ENCODE measurements at regions not wholly inside any gene's neighbourhood (a gene's known extent, or its start where the extent isn't known, plus 50 kb on each side); places are given as distances from the start of the nearest gene placed in this dataset.
A peak's percentile ranks its signal among the peaks of the same experiment; 100 is the strongest.

DNA sequence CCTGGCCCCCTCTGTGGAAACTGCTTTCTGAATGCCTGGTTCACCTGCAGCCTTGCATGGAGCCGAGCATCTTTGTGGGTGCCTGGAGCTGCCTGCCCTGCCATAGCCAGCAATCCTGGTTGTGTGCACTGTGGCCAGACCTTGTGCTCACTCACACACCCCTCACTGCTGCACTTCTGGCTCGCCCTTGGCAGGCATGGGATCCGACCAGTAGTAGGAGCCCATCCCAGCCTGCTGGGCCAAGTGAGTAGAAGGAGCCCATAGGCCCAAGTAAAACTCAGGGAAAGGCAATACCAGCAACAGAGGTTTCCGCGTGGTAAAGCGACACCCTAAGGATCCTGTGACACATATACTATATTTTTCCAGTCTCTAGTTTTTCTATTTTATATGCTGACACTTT is 270.0 kb upstream of the NAV3 start:
- no peak for DNase-seq

GRCh38 chr12:77559400-77560074 is 271.2 kb upstream of the NAV3 start:
- DNase-seq, result no peak

DNA sequence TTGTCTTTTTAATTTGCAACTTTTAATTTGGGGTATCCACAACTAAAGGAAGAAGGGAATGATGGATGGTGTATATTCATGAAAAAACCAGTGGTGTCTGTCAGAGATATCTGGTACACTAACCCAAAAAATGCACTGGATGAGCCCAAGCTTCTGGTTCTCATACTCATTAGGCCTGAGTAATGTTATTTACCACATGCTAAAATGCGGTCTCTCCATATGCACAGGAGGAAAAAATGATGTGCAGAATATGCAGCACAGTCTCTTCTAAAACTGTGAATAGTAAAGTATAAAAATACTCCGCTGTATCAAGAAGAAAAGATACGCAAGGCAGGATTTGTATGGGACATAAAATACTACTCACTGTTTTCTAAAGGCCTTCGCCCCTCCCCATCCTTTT is 275.6 kb upstream of the NAV3 start:
- no peak for DNase-seq

- no peak for DNase-seq
Observed at GRCh38 chr12:77553976-77554619, 276.6 kb upstream of the NAV3 start.

- no peak for DNase-seq
Observed at GRCh38 chr12:77549383-77550128, 281.1 kb upstream of the NAV3 start.

- no peak for DNase-seq
Observed at GRCh38 chr12:77548797-77549196, 281.9 kb upstream of the NAV3 start.

GRCh38 chr12:77540097-77540496 is 290.6 kb upstream of the NAV3 start:
- no peak for DNase-seq

GRCh38 chr12:77537663-77538062 is 293.0 kb upstream of the NAV3 start:
- no peak for DNase-seq

DNA sequence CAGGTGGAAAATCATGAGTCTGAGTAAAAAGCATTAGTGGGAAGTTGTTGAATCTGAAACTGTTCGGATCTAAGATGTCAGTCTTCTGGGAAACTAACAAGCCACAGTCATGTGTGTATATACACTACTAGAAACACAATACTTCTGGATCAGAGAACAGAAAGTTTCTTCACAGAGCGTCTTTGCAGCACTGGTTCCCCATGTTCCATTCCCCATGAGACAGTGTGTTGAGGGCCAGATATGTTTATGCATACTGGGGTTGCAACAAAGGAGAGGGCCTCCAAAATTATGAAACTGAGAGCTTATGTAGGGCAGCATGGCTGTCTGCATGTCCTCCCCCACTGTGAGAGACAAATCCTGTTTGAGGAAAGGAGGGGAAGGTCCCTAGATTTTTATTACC is 295.0 kb upstream of the NAV3 start:
- no peak for DNase-seq

DNA sequence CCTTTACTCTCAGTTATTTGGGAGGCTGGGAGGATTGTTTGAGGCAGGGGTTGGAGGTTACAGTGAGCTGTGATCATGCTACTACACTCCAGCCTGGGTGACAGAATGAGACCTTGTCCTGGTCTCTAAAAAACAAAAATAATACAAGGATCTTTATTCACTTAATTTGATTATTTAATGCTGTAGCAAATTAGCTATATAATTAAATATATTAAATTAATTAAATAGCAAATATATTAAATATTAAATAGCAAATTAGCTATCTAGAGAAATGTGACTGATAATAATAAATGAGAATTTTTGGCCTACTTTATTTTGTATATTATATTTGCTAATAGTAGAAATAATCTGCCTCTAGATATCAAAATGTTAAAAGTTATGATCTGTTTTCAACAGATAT is 298.8 kb upstream of the NAV3 start:
- no peak for DNase-seq

GRCh38 chr12:77522247-77522646 is 308.4 kb upstream of the NAV3 start:
- DNase-seq, result no peak

DNA sequence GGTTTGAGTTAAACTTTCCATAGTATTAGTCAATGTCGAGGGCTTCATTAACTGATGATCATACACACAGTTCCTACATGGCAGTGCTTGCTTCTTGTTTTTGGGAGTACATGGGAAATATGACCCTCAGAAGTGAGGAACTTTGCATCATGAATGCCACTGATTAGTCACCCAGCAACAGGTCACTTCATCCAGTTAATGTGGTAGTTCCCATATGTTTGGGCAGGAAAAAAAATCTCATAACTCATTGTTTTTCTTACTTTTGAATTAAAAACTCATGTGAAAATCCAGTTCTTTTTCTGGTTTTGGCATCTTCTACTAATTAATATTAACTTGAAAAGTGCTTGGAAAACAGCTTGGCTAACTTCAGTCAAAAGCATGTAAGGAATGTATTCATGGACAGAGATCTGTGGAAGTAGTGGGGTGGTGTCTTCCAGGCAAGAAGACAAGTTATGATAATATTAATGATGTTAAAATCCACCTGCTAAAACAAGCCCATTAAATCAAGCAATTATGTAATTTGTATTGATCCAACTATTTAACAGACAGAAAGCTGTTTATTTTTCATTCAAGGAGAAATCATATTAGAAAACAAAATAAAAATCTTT is 309.1 kb upstream of the NAV3 start:
- no peak for DNase-seq

DNA sequence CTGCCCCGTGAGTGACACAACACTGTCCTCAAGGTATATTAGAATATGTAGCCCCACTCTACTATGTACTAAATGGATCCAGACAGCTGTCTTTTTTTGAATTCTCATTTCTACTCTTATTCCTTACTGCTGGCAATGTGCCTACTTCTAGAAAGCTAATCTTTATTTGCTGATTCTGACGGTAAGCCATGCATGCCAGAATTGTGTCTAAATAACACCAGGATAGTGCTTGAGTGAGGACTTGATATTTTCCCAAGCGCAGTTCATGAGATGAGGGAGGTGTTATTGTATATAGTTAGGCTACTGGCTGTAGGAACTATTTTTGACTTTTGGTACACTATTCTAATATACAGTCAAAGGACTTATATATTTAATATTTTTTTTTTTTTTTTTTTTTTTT is 316.2 kb upstream of the NAV3 start:
- DNase-seq, result no peak

DNA sequence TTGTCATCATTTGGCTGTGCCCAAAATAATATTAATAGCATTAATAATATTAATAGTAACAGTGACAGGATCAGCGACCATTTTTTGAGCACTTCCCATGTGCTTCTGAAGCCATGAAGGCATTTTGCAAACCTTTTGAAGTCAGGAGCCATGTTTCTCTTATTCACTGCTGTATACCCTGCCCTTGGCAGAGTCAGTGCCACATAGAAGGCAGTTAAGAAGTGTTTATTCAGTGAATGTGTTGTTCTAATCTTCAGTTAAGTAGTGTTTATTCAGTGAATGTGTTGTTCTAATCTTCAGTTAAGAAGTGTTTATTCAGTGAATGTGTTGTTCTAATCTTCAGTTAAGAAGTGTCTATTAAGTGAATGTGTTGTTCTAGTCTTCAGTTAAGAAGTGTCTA is 319.7 kb upstream of the NAV3 start:
- no peak for DNase-seq

DNA sequence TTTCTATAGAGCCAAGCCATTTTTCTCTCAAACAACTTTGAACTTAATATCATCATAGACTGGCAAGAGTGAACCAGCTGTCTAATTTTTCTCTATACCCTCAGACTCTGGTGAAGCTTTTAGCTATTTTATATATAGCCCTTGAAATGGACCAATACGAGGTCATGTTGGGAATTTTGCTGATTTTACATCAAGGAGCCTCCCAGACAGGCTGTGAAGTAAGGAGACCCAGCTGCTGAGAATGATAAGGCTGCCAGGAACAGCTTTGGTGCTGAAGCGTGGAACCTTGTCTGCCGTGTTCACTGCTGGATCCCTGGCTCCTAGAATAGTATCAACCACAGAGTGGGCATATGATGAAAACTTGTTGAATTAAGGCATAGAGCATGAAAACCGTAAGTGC is 326.2 kb upstream of the NAV3 start:
- no peak for DNase-seq

- no peak for DNase-seq
Observed at GRCh38 chr12:77500089-77500488, 330.6 kb upstream of the NAV3 start.

DNA sequence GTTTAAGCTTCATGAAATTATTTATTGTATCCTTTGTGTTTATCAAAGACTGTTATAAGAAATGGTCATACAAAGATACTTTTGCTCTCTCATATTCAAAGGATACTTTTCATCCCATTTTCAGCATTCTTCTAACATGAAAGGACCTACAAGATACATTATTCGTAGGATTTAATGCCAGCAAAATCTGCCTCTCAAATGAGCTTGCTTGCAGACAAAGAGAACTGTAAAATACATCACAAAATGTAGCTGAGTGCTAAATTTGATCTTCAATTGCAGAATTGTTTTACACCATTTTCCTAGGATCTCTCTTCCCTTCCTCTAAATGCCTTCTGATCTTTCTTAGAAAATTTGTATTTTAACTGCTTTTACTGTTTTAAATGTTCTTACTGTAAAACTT is 333.0 kb upstream of the NAV3 start:
- no peak for DNase-seq

GRCh38 chr12:77496714-77497113 is 334.0 kb upstream of the NAV3 start:
- no peak for DNase-seq

- DNase-seq, result peak; percentile 46
Observed at GRCh38 chr12:77494296-77494695, 336.4 kb upstream of the NAV3 start.

DNA sequence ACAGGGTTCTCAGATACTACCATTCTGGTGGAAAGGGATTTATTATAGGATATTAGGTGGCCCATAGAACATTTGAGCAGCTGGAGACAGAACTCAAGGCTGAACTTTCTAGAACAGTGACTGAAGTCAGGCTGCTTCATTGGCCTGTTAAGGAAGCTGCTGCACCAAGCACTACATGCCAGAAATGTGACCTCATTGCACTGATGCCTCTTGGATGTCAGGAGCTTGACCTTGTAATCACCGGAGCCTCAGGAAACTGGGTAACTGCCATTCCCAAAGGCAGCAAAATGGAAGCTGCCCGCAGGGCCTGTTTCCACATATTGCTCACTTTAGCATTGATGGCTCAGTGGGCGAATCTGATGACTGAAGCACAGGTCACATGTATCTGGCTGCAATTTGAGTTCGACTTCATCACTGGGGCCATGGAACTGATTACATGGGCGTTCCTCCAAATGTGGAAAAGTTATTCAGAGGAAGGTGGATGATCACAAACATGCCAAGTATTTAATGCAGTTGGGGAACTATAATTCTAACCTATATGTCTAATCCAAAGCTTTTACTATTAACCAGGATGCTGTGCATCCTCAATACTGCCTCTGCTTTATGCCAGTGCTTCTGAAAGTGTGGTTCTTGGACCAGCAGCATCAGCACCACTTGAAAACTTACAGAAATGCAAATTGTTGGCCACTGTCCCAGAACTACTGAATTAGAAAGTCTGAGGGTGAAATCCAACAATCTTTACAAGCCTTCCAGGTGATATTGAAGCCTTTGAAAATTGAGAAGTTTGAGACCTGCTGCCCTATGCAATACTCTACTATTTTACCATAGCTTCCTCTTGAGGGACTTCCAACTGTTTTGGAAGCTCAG is 337.2 kb upstream of the NAV3 start:
- DNase-seq, result no peak

DNA sequence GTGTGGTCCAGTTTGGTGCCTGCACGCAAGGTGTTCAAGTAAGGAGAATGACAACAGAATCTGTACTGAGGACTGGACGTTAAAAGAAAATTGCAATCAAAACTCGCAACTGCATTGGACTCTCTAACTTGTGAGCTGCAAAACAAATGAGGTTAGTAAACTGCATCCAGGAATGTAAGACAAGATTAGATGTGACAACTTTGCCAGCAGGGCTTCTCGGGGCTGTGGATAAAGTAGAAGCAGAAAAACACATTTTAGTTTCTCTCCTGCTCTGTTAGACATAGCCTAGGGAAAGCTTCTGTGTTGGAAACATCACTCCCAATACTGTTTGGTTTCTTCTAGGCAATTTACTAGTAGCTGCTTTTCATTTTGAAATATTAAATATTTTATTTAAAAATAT is 338.2 kb upstream of the NAV3 start:
- no peak for DNase-seq

DNA sequence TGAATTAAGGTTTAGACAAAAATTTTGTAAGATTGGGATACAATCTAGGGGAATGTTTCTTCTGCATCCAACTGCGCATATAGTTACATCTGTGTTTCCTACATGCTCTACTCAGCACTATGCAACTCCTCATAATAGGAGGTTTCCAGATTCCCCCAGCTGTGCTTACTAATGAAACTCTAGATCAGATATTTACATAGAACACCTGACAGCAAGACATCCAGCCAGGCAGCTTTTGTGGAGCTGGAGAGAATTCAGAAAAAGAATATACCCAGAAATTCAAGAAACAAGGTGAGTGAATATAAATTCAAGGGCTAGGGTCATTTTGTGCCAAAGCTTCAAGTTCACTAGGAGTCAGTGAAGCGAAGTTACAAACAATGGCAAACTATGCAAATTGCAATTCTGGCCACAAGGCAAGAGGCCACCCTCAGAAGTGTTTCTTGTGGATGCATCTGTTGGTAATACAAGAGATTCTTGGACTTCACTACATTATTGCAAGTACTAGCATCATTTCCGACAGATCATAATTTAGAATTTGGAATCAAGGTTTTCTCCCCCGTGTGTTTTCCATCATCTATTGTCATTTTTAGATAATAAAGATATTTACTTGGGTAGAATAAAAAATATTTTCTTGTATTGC is 341.2 kb upstream of the NAV3 start:
- DNase-seq, result no peak

All from NCI-H526 treated with DMSO at 0.1 percent for 48 hours (cell line).